ENCODE measurements at regions not wholly inside any gene's neighbourhood (a gene's known extent, or its start where the extent isn't known, plus 50 kb on each side); places are given as distances from the start of the nearest gene placed in this dataset.

GRCh38 chr6:4395386-4395785, 260.0 kb upstream of the ECI2 start:
- TF ChIP-seq POLR2AphosphoS5 (IDR thresholded peaks at IDR 0.05; ENCODE audit: low read depth, low read length) (no peak), TAF1 (IDR thresholded peaks at IDR 0.05; ENCODE audit: borderline replicate concordance, insufficient read depth, low read length) (no peak), SIN3A (IDR thresholded peaks at IDR 0.05; ENCODE audit: borderline replicate concordance, insufficient read depth, low read length) (no peak), REST (IDR thresholded peaks at IDR 0.05; ENCODE audit: insufficient read depth in 1 of 2, low read depth in 2 of 2, low read length in 2 of 2) (no peak), FOXP2 (optimal IDR thresholded peaks at IDR 0.05; ENCODE audit: borderline replicate concordance, extremely low read depth, extremely low read length, insufficient read depth) (no peak)

Measured in PFSK-1 (cell line).